ENCODE measurements at regions not wholly inside any gene's neighbourhood (a gene's known extent, or its start where the extent isn't known, plus 50 kb on each side); places are given as distances from the start of the nearest gene placed in this dataset.

- no peak overlapping the region for H3K4me3 ChIP-seq (ENCODE audit: low read length)
- no peak for DNase-seq (ENCODE audit: low read depth, low spot score)
Observed at GRCh38 chr18:56127322-56128099, 510.9 kb downstream of the TXNL1 start.

- H3K4me3 ChIP-seq (ENCODE audit: low read length): no peak overlapping the region
- no peak for DNase-seq (ENCODE audit: low read depth, low spot score)
Observed at GRCh38 chr18:56124186-56124585, 514.2 kb downstream of the TXNL1 start.

- no peak for DNase-seq (ENCODE audit: low read depth, low spot score)
- no peak overlapping the region for H3K4me3 ChIP-seq (ENCODE audit: low read length)
Observed at GRCh38 chr18:56121669-56122068, 516.7 kb downstream of the TXNL1 start.

- H3K4me3 ChIP-seq (ENCODE audit: low read length): no peak overlapping the region
- no peak for DNase-seq (ENCODE audit: low read depth, low spot score)
Observed at GRCh38 chr18:56120782-56121181, 517.6 kb downstream of the TXNL1 start.

- no peak overlapping the region for H3K4me3 ChIP-seq (ENCODE audit: low read length)
- DNase-seq (ENCODE audit: low read depth, low spot score): no peak
Observed at GRCh38 chr18:56119681-56120080, 518.7 kb downstream of the TXNL1 start.

- DNase-seq (ENCODE audit: low read depth, low spot score): no peak
- H3K4me3 ChIP-seq (ENCODE audit: low read length): no peak overlapping the region
Observed at GRCh38 chr18:56118422-56118821, 520.0 kb downstream of the TXNL1 start.

- no peak for DNase-seq (ENCODE audit: low read depth, low spot score)
- H3K4me3 ChIP-seq (ENCODE audit: low read length): no peak overlapping the region
Observed at GRCh38 chr18:56115071-56116015, 523.0 kb downstream of the TXNL1 start.

GRCh38 chr18:56112984-56113383, 525.0 kb upstream of the TCF4 start:
- no peak overlapping the region for H3K4me3 ChIP-seq (ENCODE audit: low read length)
- DNase-seq (ENCODE audit: low read depth, low spot score): no peak

GRCh38 chr18:56112013-56112749, 524.2 kb upstream of the TCF4 start:
- no peak for DNase-seq (ENCODE audit: low read depth, low spot score)
- no peak overlapping the region for H3K4me3 ChIP-seq (ENCODE audit: low read length)

- no peak for DNase-seq (ENCODE audit: low read depth, low spot score)
- no peak overlapping the region for H3K4me3 ChIP-seq (ENCODE audit: low read length)
Observed at GRCh38 chr18:56109757-56110156, 521.8 kb upstream of the TCF4 start.

GRCh38 chr18:56108478-56109367, 520.7 kb upstream of the TCF4 start:
- no peak overlapping the region for H3K4me3 ChIP-seq (ENCODE audit: low read length)

GRCh38 chr18:56107821-56108477, 520.0 kb upstream of the TCF4 start:
- no peak overlapping the region for H3K4me3 ChIP-seq (ENCODE audit: low read length)
- no peak for DNase-seq (ENCODE audit: low read depth, low spot score)

More at GRCh38 chr18:56108478-56109367, 520.7 kb upstream of the TCF4 start:
- DNase-seq (ENCODE audit: low read depth, low spot score): no peak

- H3K4me3 ChIP-seq (ENCODE audit: low read length): no peak overlapping the region
- no peak for DNase-seq (ENCODE audit: low read depth, low spot score)
Observed at GRCh38 chr18:56100090-56100722, 512.2 kb upstream of the TCF4 start.

GRCh38 chr18:56097621-56098020, 509.6 kb upstream of the TCF4 start:
- no peak overlapping the region for H3K4me3 ChIP-seq (ENCODE audit: low read length)
- no peak for DNase-seq (ENCODE audit: low read depth, low spot score)

GRCh38 chr18:56096861-56097260, 508.9 kb upstream of the TCF4 start:
- no peak for DNase-seq (ENCODE audit: low read depth, low spot score)
- no peak overlapping the region for H3K4me3 ChIP-seq (ENCODE audit: low read length)

- no peak for DNase-seq (ENCODE audit: low read depth, low spot score)
- H3K4me3 ChIP-seq (ENCODE audit: low read length): no peak overlapping the region
Observed at GRCh38 chr18:56089612-56090258, 501.7 kb upstream of the TCF4 start.

GRCh38 chr18:56086786-56087185, 498.8 kb upstream of the TCF4 start:
- DNase-seq (ENCODE audit: low read depth, low spot score): no peak
- no peak overlapping the region for H3K4me3 ChIP-seq (ENCODE audit: low read length)

Measured in Jurkat, Clone E6-1 (cell line).